GM18508 (cell line): ENCODE measurements at regions not wholly inside any gene's neighbourhood (a gene's known extent, or its start where the extent isn't known, plus 50 kb on each side); places are given as distances from the start of the nearest gene placed in this dataset.
"Not testable (repeated sequence)": the region's sequence is repeated elsewhere in the genome, so short reads cannot be mapped to it uniquely, and the experiment has no call there.

Experiments
- ATAC-seq: cut with Tn5 transposase; IDR thresholded peaks from one replicate; pipeline ENCODE4 v1.9.1; 2021; ENCODE audit warnings: moderate number of reproducible peaks; ENCODE audit not compliant: insufficient read depth, unreplicated experiment

DNA sequence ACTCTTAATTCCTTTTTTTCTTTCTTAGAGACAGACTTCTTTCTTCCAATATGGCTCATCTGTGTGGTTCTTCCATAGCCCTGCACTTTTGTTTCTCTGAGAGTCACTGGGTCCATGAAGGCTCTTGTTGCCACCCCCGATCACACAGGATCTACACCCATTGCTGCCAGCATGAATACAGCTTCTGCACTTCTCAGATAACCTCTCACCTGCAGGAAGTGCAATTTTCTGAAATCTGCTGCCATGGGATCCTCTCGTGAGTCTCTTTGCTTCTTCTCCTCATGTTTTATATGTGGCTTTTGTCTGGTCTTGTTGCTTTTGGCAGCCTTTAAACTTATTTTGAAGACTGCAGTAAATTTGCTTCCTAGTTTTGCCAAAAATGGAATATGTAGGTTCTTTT lies 171.2 kb downstream of the TMEM167A start:
- ATAC-seq: no peak

GRCh38 chr5:82901281-82901888 lies 175.8 kb downstream of the TMEM167A start:
- no peak for ATAC-seq

- ATAC-seq: no peak
Observed at GRCh38 chr5:82894716-82895115, 182.5 kb downstream of the TMEM167A start.

DNA sequence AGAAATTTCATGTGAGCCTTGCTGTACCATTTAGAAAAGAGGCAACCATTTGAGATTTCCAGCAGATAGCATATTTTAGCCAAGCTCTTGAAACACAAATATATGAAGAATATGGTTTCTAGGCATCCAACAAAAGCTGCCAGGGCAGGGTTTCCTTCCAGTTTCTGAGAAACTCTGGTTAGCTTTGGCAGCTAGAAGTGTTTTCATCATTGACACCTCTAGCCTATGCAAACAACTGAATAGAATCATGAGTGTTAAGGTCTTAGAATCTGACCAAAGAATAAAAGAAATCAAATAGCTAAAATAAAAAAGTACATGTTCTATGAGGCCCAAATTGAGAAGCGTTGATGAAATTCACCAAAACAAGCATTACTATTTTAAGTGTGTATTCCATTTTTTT lies 188.1 kb downstream of the TMEM167A start:
- ATAC-seq: no peak

GRCh38 chr5:82886911-82887310 lies 190.3 kb downstream of the TMEM167A start:
- ATAC-seq: no peak

DNA sequence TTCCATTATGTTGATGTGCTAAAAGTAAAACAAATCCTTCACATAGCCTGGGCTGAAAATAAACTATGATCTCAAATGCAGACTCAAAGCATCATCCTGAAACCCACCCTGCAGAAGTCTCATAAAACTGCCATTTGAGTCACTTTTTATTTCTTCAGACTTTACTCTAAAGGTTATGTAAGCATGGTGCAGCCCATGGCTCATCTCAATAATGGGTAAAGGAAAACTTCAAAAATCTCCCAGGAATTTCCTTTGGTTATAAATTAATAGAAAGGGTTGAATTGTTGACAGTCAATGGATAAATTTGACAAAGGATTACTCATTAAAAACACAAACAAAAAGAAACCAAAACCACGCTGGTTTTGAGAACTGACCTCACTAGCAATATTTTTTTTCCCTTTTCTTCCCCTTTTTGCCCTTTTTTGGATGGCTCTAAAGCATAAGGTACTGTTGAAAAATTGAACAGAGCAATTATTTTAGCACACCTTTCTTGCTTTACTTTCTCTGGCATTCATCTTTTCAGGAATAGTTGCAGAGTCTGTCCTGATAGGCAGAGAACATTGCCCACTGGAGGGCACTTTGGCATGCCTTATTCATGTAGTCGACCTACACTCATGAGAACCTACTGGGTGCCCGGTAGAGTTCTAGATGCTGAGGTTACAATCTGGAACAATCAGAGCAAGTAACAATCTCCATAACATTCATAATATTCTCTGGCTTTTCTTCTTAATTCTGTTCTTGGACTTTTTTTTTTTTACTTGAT lies 191.4 kb downstream of the TMEM167A start:
- ATAC-seq: no peak

DNA sequence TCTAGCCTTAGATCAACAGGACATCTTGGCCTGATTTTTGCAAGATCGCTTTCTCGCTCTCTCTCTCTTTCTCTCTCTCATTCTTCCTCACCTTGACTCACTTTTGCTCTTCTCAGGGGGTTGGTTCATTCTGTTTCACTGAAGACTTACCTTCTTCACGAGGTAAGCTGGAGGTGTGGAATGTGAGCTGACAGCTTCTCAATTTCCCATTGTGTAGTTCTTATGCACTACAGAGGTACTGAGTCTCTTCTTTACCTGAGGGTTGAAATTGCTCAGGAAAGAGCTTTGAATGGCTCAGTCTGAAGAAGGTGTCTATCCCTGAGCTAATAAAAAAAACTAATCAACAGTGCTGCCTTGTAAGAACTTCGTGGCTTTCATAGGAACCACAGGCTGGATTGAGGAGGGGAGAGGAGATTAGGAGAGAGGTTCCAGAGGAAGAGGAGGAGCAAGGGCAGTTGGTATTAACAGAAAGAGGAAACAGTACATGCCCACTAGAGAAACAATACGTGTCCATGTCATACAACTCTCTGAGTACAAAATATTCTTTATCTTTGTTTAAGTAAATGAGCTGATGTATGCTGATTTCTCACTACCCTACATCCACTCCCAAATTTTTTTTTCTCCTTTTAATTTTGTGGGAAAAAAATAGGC lies 192.2 kb downstream of the TMEM167A start:
- ATAC-seq: no peak

GRCh38 chr5:82882316-82882715 lies 194.9 kb downstream of the TMEM167A start:
- ATAC-seq: no peak

GRCh38 chr5:82881571-82882174 lies 195.5 kb downstream of the TMEM167A start:
- no peak for ATAC-seq

DNA sequence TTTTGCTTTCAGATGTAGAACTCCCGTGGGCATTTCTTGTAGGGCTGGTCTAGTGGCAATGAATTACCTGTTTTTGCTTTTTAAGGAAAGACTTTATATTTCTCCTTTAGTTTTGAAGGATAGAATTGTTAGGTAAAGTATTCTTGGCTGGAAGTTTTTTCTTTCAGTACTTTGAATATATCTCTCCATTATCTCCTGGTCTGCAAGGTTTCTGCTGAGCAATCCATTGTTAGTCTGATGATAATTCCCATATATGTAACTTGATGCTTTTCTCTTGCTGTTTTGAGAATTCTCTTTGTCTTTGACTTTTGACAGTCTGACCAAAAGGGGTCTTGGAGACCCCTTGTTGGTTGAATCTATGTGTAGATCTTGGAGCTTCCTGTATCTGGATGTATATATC lies 198.1 kb downstream of the TMEM167A start:
- ATAC-seq: no peak

DNA sequence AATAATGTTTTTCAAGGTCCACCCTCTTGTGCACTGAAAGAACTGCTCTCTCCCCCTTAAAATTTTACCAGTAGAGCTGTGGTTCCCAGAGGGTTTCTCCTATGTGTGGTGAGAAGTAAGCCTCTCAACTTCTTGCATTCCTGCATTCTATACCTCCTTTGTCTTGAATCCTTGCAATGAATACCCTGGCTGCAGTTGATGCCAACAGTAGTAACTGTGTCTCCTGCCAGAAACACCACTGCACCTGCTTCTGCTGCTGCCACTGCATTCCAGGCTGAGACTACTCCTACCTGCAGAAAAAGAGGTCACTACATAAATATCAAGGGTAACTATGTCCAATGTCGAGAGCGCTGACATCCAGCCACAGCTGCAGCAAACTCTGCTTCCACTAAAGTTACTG lies 203.7 kb downstream of the TMEM167A start:
- no peak for ATAC-seq

GRCh38 chr5:82872321-82873288 lies 204.6 kb downstream of the TMEM167A start:
- not testable (repeated sequence) for ATAC-seq

DNA sequence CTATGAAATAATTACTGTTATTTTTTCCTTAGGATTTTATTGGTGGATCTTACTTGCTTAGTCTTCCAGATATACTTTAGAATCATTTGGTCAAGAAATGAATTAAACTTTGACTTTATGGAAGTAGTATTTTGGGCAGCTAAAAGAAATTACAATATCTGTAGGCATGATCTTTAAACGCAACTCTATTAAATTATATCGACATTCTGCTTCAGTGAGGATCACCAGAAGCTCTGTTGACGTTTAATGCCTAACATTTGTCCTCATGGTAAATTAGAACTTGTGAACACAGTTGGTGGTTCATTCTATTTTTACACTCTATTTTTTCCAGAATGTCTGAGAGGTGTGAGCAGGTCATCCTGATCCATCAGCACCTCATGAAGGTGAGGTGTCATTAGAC lies 211.6 kb downstream of the TMEM167A start:
- no peak for ATAC-seq

DNA sequence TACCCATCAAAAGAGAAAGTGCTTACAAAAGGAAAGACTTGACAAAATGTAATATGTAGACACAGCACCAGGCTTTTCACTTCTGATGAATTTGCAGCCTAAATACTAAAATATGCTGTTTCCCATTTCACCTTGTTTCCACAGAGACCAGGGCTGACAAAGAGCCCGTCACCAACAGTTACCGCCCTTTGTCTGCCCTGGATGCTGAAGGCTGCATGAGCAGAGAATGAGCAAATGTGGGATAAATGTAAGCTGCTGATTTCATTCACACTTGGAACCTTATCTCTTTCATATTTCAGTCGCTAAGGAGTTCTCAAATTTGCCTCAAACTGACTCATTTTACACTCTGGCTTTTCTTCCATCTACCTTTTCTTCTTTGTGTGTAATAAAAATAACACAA lies 213.9 kb downstream of the TMEM167A start:
- no peak for ATAC-seq

DNA sequence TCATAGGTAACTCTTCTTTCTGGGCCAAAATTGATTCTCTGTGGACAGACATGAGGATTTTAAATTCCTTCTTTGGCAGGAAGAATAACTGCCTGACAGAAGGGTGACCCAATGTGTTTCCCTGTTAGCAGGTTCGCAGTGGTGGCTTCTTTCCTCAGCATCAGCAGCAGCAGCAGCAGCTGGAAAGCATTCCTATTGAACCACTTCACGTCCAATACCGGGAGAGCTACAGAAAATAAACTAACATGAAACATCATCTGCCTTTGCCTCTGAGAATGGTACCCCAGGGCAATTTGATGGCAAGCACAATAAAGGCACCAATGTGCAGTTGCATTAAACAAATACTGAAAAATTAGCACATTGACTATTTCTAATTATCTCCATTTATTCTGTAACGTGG lies 214.5 kb downstream of the TMEM167A start:
- no peak for ATAC-seq

DNA sequence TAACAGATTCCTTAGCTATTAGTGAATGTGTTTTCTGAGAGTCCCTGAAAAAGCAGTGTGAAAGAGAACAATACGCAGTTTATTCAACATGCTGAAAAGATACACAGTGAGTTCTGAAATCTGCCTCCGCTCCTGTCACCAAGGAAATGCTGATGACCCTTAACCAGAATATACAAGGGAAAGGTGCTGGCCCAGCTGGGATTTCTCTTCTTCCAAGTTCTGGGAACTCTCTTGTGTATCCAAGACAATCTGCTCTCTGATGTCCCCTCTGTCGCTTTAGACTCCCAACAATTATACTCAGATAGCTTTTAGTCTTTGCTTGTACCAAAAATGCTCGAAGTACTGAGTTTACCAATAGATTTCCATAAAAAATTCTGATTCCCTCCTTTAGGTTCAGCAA lies 214.9 kb downstream of the TMEM167A start:
- ATAC-seq: no peak

- ATAC-seq: no peak
Observed at GRCh38 chr5:82861701-82862100, 215.5 kb downstream of the TMEM167A start.

DNA sequence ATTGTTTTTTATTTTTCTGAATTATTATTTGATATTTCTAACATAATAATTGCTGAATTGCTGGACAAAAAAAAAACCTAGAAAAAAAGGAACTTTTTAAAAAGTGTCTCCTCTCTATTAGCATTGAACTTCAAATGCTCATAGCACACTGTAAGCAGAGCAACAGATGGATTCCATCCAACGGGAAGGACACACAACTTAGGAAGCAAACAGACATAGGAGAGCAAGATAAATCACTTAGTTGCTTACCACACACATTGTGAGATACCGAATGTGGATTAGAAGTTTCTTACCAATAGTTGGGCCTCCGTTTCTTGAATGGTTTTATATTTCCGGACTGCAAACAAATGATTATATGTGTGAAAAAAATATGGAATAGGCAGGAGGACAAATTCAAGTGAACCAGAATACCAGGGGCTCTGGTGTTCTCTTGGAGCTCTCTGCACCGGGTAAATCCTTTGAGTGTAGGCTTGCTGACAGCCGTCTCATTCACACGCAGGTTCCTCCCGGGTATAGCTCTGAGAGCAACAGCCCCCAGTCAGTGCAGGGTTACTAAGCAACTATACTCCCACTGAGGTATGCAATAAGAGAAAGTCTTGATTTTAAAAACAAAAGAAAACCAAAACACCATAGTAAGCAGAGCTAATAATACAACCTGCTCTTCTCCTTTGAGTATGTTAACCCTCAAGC lies 217.6 kb downstream of the TMEM167A start:
- no peak for ATAC-seq

- ATAC-seq: no peak
Observed at GRCh38 chr5:82858151-82859025, 218.8 kb downstream of the TMEM167A start.
